ENCODE measurements at regions not wholly inside any gene's neighbourhood (a gene's known extent, or its start where the extent isn't known, plus 50 kb on each side); places are given as distances from the start of the nearest gene placed in this dataset.

GRCh38 chr6:81172056-81172740 is 580.3 kb downstream of the TENT5A start:
- TF ChIP-seq ZNF768 (tag by site-specific recombination; IDR thresholded peaks at IDR 0.05): no peak
- TF ChIP-seq CTCF (tag by site-specific recombination; IDR thresholded peaks at IDR 0.05): no peak
